ENCODE measurements at regions not wholly inside any gene's neighbourhood (a gene's known extent, or its start where the extent isn't known, plus 50 kb on each side); places are given as distances from the start of the nearest gene placed in this dataset.

GRCh38 chr2:2974982-2975381 lies 402.6 kb downstream of the EIPR1 start (continued):
- TF ChIP-seq MCM3 (IDR thresholded peaks at IDR 0.05) (no peak), CBFB (CRISPR knock-in tag; IDR thresholded peaks at IDR 0.05) (no peak), XRCC4 (IDR thresholded peaks at IDR 0.05; ENCODE audit: extremely low read depth, insufficient read depth, insufficient read length) (no peak), ATF1 (CRISPR knock-in tag; IDR thresholded peaks at IDR 0.05) (no peak), ATF1 (tag; IDR thresholded peaks at IDR 0.05) (no peak), NELFE (IDR thresholded peaks at IDR 0.05; ENCODE audit: insufficient read depth, insufficient read length) (no peak), NCOA4 (IDR thresholded peaks at IDR 0.05; ENCODE audit: partially characterized antibody) (no peak), ZNF785 (CRISPR knock-in tag; IDR thresholded peaks at IDR 0.05) (no peak), DLX4 (CRISPR knock-in tag; IDR thresholded peaks at IDR 0.05) (no peak)

DNA sequence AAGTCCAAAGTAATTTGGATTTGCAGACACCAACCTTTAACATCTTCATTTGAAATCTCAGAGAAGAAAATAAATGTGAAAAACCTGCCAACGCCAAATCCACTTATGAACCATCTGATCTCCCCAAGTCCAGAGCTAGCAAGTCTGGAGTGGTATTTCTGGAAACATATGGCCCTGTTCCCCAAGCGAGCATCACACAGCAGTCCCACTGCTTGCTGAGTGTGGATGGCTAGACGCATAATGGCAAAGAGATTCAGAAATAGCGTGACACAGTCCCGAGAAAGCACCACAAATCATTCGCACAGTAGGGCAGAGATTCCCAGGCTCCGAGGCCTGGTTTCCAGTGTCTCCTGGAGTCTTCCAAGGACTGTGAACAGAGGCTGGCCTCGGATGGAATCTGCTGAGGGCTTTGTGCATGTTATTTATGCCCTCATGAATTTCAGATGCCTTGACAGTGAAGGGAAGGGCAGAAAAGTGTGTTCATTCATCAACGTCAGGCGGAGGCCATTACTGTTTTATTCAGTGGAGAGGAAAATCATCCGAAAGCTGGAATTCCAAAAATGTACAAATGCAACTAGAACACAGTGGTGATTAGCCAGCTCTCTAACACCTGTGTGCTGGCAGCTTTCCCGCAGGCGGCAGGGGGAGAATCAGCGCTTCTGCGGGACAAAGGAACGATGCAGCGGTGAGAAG lies 417.0 kb downstream of the EIPR1 start:
- no peaks in the 10 kb centered on the region for H3K9me3 ChIP-seq (replicated peaks; ENCODE audit: control insufficient read depth, insufficient read depth, low read depth, low read length)
- H3K36me3 ChIP-seq (ENCODE audit: control insufficient read depth, insufficient read depth, low read length): no peaks in the 10 kb centered on the region
- intact Hi-C loops (cut with micrococcal nuclease): no loop called here
- H3K4me2 ChIP-seq (ENCODE audit: insufficient read depth, low read length): no peak overlapping the region
- in situ Hi-C loops (cut with MboI): no loop called here
- no peak for DNase-seq (ENCODE audit: extremely low read depth in 1 of 4, low spot score in 3 of 4)
- H3K4me3 ChIP-seq: no peak overlapping the region
- H3K9me1 ChIP-seq (ENCODE audit: control insufficient read depth, insufficient read depth, low read length): no peaks in the 10 kb centered on the region
- H3K9ac ChIP-seq (ENCODE audit: insufficient read depth in 1 of 2, low read depth in 2 of 2, low read length in 2 of 2): no peak overlapping the region
- BruUV-seq (replicated peaks): no TSS peak
- ChIA-PET CTCF (ENCODE audit: low intra/inter-chr PET ratio) (no interaction called here), POLR2A (interaction anchor here (0.8 kb wide), 1 partner anchor 11 kb away, joined by 3 read pairs; no protein-coding TSS in a partner anchor)
- no peak overlapping the region for H3K27ac ChIP-seq (ENCODE audit: extremely low read depth, low read depth, low read length)
- ATAC-seq: no peak
- H3K4me1 ChIP-seq (replicated peaks in 1 of 2; ENCODE audit: control insufficient read depth in 2 of 2, insufficient read depth in 2 of 2, low read length in 2 of 2): no peaks in the 10 kb centered on the region
- no peak overlapping the region for H2AFZ ChIP-seq (ENCODE audit: low read depth, low read length)
- WGBS (ENCODE audit: insufficient coverage, low coverage, missing lambda C conversion rate): under 1% methylated on average over 16 of the region's 17 CpGs
- peaks cover 3 to 14% of the 10 kb centered on the region in 2 experiments; a peak in 3 of 5 replicates for H3K27me3 ChIP-seq (ENCODE audit: control insufficient read depth in 2 of 2, insufficient read depth in 2 of 2, low read length in 2 of 2)
- H3K79me2 ChIP-seq (ENCODE audit: control insufficient read depth, insufficient read depth, low read length): no peaks in the 10 kb centered on the region
- no peaks in the 10 kb centered on the region for H4K20me1 ChIP-seq (replicated peaks; ENCODE audit: control insufficient read depth, insufficient read depth, low read length)
- no peak for FAIRE-seq
- TF ChIP-seq ZNF253 (CRISPR knock-in tag; conservative IDR thresholded peaks at IDR 0.05) (no peak), KLF13 (tag; IDR thresholded peaks at IDR 0.05; ENCODE audit: borderline replicate concordance, low read depth) (no peak), ZNF444 (CRISPR knock-in tag; IDR thresholded peaks at IDR 0.05) (no peak)

Measured in K562 (cell line).